ENCODE measurements at regions not wholly inside any gene's neighbourhood (a gene's known extent, or its start where the extent isn't known, plus 50 kb on each side); places are given as distances from the start of the nearest gene placed in this dataset.

- H3K9me3 Mint-ChIP-seq: no peaks in the 10 kb centered on the region
- DNase-seq (no peak), ATAC-seq (no peak)
- no peaks in the 10 kb centered on the region for H3K27me3 Mint-ChIP-seq (ENCODE audit: low read depth in 2 of 2)
- WGBS (ENCODE audit: insufficient coverage): 95% methylated on average over 4 of the region's 5 CpGs
- no peak for TF ChIP-seq CTCF (IDR thresholded peaks at IDR 0.05)
- intact Hi-C loops (cut with micrococcal nuclease): no loop called here
- H3K9me3 ChIP-seq (ENCODE audit: control insufficient read depth, insufficient read depth, low read length): no peaks in the 10 kb centered on the region
- no peak overlapping the region for H3K4me3 ChIP-seq (ENCODE audit: low read length)
- no peaks in the 10 kb centered on the region for H3K36me3 ChIP-seq (ENCODE audit: control insufficient read depth, insufficient read depth, low read length)
- H3K4me1 Mint-ChIP-seq: no peaks in the 10 kb centered on the region
- no peaks in the 10 kb centered on the region for H3K36me3 Mint-ChIP-seq
- H3K4me1 ChIP-seq (ENCODE audit: control insufficient read depth, insufficient read depth, low read length): no peaks in the 10 kb centered on the region
- H3K4me3 Mint-ChIP-seq: no peak overlapping the region
- H3K27ac ChIP-seq (ENCODE audit: low read length): no peak overlapping the region
- no peak overlapping the region for H3K27ac Mint-ChIP-seq
- H3K27me3 ChIP-seq (ENCODE audit: control insufficient read depth, insufficient read depth, low read length): no peaks in the 10 kb centered on the region
Observed at GRCh38 chr3:73296859-73297258, 235.4 kb downstream of the EBLN2 start.

- Histone ChIP-seq H3K4me3 (ENCODE audit: low read length) (no peak overlapping the region), H3K27me3 (ENCODE audit: control insufficient read depth, insufficient read depth, low read length) (no peaks in the 10 kb centered on the region), H3K9me3 (ENCODE audit: control insufficient read depth, insufficient read depth, low read length) (no peaks in the 10 kb centered on the region), H3K4me1 (ENCODE audit: control insufficient read depth, insufficient read depth, low read length) (no peaks in the 10 kb centered on the region), H3K27ac (ENCODE audit: low read length) (no peak overlapping the region), H3K36me3 (ENCODE audit: control insufficient read depth, insufficient read depth, low read length) (no peaks in the 10 kb centered on the region)
- DNase-seq (no peak), ATAC-seq (no peak)
- intact Hi-C loops (cut with micrococcal nuclease): no loop called here
- WGBS (ENCODE audit: insufficient coverage): 71% methylated on average over 10 of the region's 11 CpGs
- Mint-ChIP-seq H3K27me3 (ENCODE audit: low read depth in 2 of 2) (no peaks in the 10 kb centered on the region), H3K9me3 (no peaks in the 10 kb centered on the region), H3K4me1 (no peaks in the 10 kb centered on the region), H3K4me3 (no peak overlapping the region), H3K36me3 (no peaks in the 10 kb centered on the region), H3K27ac (no peak overlapping the region)
- no peak for TF ChIP-seq CTCF (IDR thresholded peaks at IDR 0.05)
Observed at GRCh38 chr3:73298243-73299183, 237.1 kb downstream of the EBLN2 start.

- Histone ChIP-seq H3K27ac (ENCODE audit: low read length) (no peak overlapping the region), H3K9me3 (ENCODE audit: control insufficient read depth, insufficient read depth, low read length) (no peaks in the 10 kb centered on the region), H3K27me3 (ENCODE audit: control insufficient read depth, insufficient read depth, low read length) (no peaks in the 10 kb centered on the region), H3K36me3 (ENCODE audit: control insufficient read depth, insufficient read depth, low read length) (no peaks in the 10 kb centered on the region), H3K4me3 (ENCODE audit: low read length) (no peak overlapping the region), H3K4me1 (ENCODE audit: control insufficient read depth, insufficient read depth, low read length) (no peaks in the 10 kb centered on the region)
- DNase-seq (no peak), ATAC-seq (no peak)
- Mint-ChIP-seq H3K4me3 (no peak overlapping the region), H3K27ac (no peak overlapping the region), H3K4me1 (no peaks in the 10 kb centered on the region), H3K9me3 (no peaks in the 10 kb centered on the region), H3K27me3 (ENCODE audit: low read depth in 2 of 2) (no peaks in the 10 kb centered on the region), H3K36me3 (no peaks in the 10 kb centered on the region)
- 81% methylated on average over 4 of the region's 5 CpGs for WGBS (ENCODE audit: insufficient coverage)
- intact Hi-C loops (cut with micrococcal nuclease): no loop called here
- TF ChIP-seq CTCF (IDR thresholded peaks at IDR 0.05): no peak
Observed at GRCh38 chr3:73299184-73299691, 237.8 kb downstream of the EBLN2 start.
